ENCODE measurements at regions not wholly inside any gene's neighbourhood (a gene's known extent, or its start where the extent isn't known, plus 50 kb on each side); places are given as distances from the start of the nearest gene placed in this dataset.

- TF ChIP-seq POLR2A (IDR thresholded peaks at IDR 0.05; ENCODE audit: low read depth, low read length) (no peak), SPI1 (IDR thresholded peaks at IDR 0.05; ENCODE audit: low read depth, low read length) (no peak), POLR2AphosphoS5 (IDR thresholded peaks at IDR 0.05; ENCODE audit: low read depth, low read length) (no peak), POU2F2 (IDR thresholded peaks at IDR 0.05; ENCODE audit: low read depth, low read length) (no peak), TAF1 (IDR thresholded peaks at IDR 0.05; ENCODE audit: low read depth, low read length) (no peak), PAX5 (IDR thresholded peaks at IDR 0.05; ENCODE audit: insufficient read depth, low read length, severe bottlenecking) (no peak)
Observed at GRCh38 chr5:133818031-133818431, 150.4 kb downstream of the C5orf15 start.
